SH-SY5Y (cell line): ENCODE measurements at regions not wholly inside any gene's neighbourhood (a gene's known extent, or its start where the extent isn't known, plus 50 kb on each side); places are given as distances from the start of the nearest gene placed in this dataset.
A peak's percentile ranks its signal among the peaks of the same experiment; 100 is the strongest.

Experiments
- GATA2 ChIP-seq: IDR thresholded peaks from 2 replicates; pipeline ENCODE4 v1.6.1; 2011; ENCODE audit warnings: mild to moderate bottlenecking, low read depth, low read length
- GATA3 ChIP-seq: IDR thresholded peaks from 2 replicates; pipeline ENCODE4 v1.6.1; 2011; ENCODE audit warnings: low read depth, mild to moderate bottlenecking, low read length, moderate library complexity

GRCh38 chr9:97237951-97238889 lies 69.2 kb upstream of the CCDC180 start:
- TF ChIP-seq GATA3: no peak
- peak; percentile 86 for TF ChIP-seq GATA2
